ENCODE measurements at regions not wholly inside any gene's neighbourhood (a gene's known extent, or its start where the extent isn't known, plus 50 kb on each side); places are given as distances from the start of the nearest gene placed in this dataset.
A peak's percentile ranks its signal among the peaks of the same experiment; 100 is the strongest.

- DNase-seq (ENCODE audit: low read depth in 2 of 3, low spot score in 1 of 3): no peak
Measured at GRCh38 chr7:98518159-98518947, 98.7 kb upstream of the NPTX2 start.

- no peak for DNase-seq (ENCODE audit: low read depth in 2 of 3, low spot score in 1 of 3)
Measured at GRCh38 chr7:98515201-98515600, 101.9 kb upstream of the NPTX2 start.

- DNase-seq (ENCODE audit: low read depth in 2 of 3, low spot score in 1 of 3): no peak
Measured at GRCh38 chr7:98514211-98515031, 102.7 kb upstream of the NPTX2 start.

GRCh38 chr7:98511175-98511574 is 105.9 kb upstream of the NPTX2 start:
- DNase-seq (ENCODE audit: low read depth in 2 of 3, low spot score in 1 of 3): no peak

- DNase-seq (ENCODE audit: low read depth in 2 of 3, low spot score in 1 of 3): no peak
Measured at GRCh38 chr7:98509836-98510235, 107.2 kb upstream of the NPTX2 start.

- DNase-seq (ENCODE audit: low read depth in 2 of 3, low spot score in 1 of 3): no peak
Measured at GRCh38 chr7:98506471-98506870, 105.6 kb upstream of the BAIAP2L1 start.

GRCh38 chr7:98500764-98501163 is 99.9 kb upstream of the BAIAP2L1 start:
- no peak for DNase-seq (ENCODE audit: low read depth in 2 of 3, low spot score in 1 of 3)

- no peak for DNase-seq (ENCODE audit: low read depth in 2 of 3, low spot score in 1 of 3)
Measured at GRCh38 chr7:98496618-98497017, 95.7 kb upstream of the BAIAP2L1 start.

- DNase-seq (ENCODE audit: low read depth in 2 of 3, low spot score in 1 of 3): no peak
Measured at GRCh38 chr7:98495200-98495955, 94.5 kb upstream of the BAIAP2L1 start.

GRCh38 chr7:98493030-98493778 is 92.3 kb upstream of the BAIAP2L1 start:
- no peak for DNase-seq (ENCODE audit: low read depth in 2 of 3, low spot score in 1 of 3)

- DNase-seq (ENCODE audit: low read depth in 2 of 3, low spot score in 1 of 3): no peak
Measured at GRCh38 chr7:98488167-98488566, 87.3 kb upstream of the BAIAP2L1 start.

- DNase-seq (ENCODE audit: low read depth in 2 of 3, low spot score in 1 of 3): no peak
Measured at GRCh38 chr7:98483964-98484545, 83.2 kb upstream of the BAIAP2L1 start.

GRCh38 chr7:98483276-98483963 is 82.5 kb upstream of the BAIAP2L1 start:
- DNase-seq (ENCODE audit: low read depth in 2 of 3, low spot score in 1 of 3): no peak

- no peak for DNase-seq (ENCODE audit: low read depth in 2 of 3, low spot score in 1 of 3)
Measured at GRCh38 chr7:98479318-98479717, 78.4 kb upstream of the BAIAP2L1 start.

GRCh38 chr7:98475352-98475751 is 74.5 kb upstream of the BAIAP2L1 start:
- DNase-seq (ENCODE audit: low read depth in 2 of 3, low spot score in 1 of 3): no peak

GRCh38 chr7:98474558-98474957 is 73.7 kb upstream of the BAIAP2L1 start:
- DNase-seq (ENCODE audit: low read depth in 2 of 3, low spot score in 1 of 3): no peak

GRCh38 chr7:98472521-98472954 is 71.6 kb upstream of the BAIAP2L1 start:
- no peak for DNase-seq (ENCODE audit: low read depth in 2 of 3, low spot score in 1 of 3)

GRCh38 chr7:98470485-98471240 is 69.8 kb upstream of the BAIAP2L1 start:
- DNase-seq (ENCODE audit: low read depth in 2 of 3, low spot score in 1 of 3): peak in 2 of 3 donors; percentile 0 to 5

- DNase-seq (ENCODE audit: low read depth in 2 of 3, low spot score in 1 of 3): no peak
Measured at GRCh38 chr7:98469088-98469487, 68.2 kb upstream of the BAIAP2L1 start.
